Right renal pelvis (tissue), 4 donors: ENCODE measurements at regions not wholly inside any gene's neighbourhood (a gene's known extent, or its start where the extent isn't known, plus 50 kb on each side); places are given as distances from the start of the nearest gene placed in this dataset.

Experiments
- DNase-seq, 4 donors: peaks; one replicate each; pipeline ENCODE4 v3.0.0-alpha.2; 2013; ENCODE audit warnings: low read depth in 4 of 4, low spot score in 3 of 4, missing footprints in 1 of 4

DNA sequence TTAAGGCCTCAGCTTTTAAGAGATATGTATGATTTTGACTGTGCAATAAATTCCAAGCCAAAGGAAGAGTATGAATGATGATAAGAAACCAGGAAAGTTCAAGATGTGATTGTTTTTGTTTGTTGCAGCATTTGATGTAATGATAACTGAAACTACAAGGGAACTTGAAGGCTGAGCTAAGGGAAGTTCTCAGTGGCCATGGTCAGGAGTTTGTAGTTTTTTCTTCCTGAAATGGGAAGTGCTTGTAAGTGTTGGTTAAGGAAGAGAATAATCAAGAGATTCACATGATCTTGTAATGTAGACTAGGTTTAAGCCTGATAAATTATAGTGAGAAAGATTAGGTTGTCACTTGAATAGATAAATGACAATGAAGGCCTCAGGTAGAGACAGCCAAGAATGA, 53.4 kb downstream of the PTCHD4 start:
- DNase-seq: no peak

DNA sequence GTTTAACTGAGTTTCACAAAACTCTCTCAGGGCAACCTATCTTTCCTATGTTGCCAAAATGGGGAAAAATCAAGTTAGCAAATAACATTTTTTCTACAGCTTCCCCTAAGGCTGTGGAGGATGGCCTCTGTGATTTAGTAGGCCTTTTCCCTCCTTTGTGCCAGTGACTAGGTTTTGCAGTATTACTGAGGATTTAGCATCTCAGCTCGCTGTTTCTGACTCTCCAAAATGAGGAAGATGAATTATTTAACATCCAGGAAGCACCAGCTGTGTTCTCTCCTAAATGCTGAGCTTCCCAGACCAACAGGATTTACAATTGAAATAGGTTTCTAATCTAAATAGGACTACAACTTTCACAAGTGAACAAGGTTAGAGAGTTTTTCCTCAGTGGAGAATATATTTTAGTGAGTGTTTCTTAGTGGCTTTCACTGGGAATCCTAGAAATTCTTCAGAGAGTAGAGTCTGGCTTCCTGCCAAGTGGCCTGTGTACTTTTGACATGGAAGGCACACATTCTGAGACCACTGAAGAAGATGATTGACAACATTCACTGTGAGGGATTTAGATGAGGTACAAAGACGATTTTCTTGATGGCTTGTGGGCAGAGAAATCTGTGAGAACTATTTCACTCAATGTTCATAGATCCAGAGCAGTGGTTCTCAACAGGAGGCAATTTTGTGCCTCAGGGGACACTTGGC, 62.4 kb downstream of the PTCHD4 start:
- DNase-seq: no peak

DNA sequence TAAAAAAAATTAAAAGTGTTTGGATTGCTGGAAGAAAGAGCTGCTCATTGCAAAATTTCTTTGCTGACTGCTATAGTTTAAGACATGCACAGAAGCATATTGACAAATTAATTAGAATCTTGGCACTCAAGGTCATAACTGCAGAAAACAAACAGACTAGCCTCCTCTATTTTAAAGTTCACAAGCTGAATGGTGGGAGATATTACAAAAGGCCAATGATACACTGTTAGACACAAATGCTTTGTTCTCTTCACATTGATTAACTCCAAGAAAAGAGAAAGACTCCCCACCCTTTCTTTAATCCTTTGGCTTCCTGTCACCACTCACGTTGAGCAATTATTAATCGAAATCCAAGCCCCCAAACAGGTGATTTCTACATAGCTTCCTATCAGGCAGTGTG, 69.1 kb downstream of the PTCHD4 start:
- DNase-seq: no peak

DNA sequence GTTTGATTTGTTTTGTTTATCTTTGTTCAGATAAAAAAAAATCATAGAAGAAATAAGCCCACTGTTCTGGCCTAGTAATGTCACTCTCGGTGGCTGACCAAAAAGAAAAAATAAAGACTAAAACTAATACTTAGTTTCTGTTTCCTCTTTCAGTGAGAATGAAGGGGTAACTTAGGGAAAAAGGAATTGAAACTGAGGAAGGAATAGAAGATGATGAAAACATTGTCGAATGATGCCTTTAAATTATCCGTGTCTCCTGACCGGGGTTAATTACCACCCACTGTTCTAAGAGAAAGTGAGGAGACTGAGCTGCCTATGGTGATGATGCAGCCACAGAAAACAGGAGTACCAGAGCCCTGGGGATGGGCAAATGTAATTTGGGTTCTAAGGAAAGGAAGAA, 73.1 kb downstream of the PTCHD4 start:
- no peak for DNase-seq

DNA sequence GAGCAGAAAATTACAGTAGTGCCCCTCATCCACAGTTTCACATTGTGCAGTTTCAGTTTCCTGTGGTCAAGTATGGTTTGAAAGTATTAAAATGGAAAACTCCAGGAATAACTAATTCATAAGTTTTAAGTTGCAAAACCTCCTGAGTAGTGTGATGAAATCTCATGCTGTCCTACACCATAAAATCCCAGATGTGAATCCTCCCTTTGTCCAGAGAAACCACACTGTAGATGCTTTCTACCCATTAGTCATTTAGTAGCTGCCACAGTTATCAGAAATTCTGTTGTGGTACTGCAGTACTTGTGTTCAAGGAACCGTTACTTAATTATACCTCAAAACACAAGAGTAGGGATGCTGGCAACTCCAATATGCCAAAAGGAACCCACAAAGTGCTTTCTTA, 74.7 kb downstream of the PTCHD4 start:
- no peak for DNase-seq

DNA sequence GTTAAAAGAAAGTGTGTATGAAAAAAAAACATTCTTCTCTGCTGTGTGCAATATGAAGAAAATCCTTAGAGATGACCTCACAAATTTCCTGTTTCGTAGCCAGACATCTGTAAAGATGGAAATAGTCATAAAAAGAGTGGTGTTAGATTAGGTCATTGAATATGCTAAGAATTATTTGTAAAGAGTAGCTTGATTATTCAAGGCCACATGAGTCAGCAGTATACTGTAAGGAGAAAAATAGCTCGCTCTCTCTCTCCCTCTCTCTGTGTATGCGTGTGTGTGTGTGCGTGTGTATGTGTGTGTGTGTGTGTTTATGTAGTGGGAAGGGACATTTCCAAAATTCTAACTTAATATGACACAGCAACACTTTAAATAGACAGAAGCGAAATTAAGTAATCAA, 78.8 kb downstream of the PTCHD4 start:
- DNase-seq: no peak

DNA sequence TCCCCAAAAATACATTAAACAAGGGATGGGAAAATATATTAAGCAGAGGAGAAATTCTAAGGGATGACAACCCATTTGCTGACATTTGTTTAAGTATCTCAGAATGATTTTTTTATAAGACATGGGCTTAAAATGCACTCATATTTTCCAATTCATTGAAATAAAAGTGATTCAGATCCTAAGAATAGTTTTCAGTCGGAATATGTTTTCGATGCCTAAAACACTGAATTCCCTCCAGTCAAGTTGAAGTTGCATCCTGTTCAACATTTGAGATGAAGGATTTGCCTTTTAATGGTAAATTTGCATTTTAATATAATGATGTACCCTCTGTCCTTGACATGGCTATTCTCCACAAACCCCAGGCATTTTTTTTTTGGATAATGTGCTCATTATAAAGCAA, 79.3 kb downstream of the PTCHD4 start:
- DNase-seq: no peak

DNA sequence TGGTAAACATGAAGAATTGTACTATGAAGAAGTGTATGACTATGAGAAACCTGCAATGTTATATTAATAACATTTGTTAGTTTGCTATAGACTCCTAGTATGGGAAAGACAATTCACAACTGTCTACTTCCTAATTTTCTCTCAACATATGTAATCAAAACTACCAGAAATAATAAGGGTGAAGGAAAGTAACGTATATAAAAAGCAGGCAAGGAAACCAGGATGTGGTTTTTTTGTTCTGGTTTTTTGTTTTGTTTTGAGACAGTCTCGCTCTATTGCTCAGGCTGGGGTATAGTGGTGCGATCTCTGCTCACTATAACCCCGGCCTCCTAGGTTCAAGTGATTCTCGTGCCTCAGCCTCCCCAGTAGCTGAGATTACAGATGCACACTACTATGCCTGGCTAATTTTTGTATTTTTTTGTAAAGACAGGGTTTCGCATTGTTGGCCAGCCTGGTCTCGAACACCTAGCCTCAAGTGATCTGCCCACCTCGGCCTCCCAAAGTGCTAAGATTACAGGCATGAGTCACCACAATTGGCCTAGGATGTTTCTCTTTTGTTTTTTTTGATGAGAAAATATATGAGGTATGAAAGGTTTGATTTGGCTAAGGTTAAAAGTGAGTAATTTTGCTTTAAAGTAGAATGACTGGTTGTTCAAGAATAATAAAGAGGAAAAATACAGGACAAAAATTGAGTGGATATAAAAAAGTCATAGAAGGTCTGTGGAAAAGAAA, 83.1 kb downstream of the PTCHD4 start:
- no peak for DNase-seq

DNA sequence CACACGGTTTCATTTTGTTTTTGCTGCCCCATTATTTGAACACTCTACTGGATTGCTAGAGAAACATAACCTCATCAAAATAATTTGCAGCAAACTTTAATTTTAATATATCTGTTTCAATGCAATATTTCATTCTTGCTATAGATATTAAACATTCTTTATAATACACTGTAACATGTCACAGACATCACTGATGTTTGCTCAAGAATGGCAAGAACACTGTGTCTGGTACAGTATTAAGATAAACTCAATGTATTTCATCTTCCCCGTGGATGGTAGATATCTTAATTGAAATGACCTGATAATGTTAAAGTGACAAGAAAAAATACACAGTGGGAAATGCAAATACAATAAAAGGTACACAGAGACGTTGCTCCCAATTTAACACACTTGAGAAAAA, 86.0 kb downstream of the PTCHD4 start:
- DNase-seq: no peak

DNA sequence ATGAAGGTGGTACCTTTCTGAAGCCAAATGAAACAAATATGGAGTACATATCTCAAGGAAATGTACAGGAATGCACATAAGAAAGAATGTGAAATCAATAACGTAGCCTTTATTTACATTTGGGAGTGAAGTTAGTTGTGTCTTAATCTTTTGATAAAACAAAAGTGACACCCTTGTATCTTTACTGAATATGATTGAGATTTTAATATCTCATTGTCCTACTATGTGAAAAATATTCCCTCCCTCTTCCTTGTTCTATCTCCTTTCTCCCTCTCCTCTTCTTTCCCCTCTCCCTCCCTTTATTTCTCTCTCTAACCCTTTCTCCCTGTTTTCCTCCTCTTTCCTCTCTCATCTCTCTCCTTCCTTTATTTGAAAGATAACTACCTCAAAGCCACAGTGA, 89.1 kb downstream of the PTCHD4 start:
- DNase-seq: no peak

DNA sequence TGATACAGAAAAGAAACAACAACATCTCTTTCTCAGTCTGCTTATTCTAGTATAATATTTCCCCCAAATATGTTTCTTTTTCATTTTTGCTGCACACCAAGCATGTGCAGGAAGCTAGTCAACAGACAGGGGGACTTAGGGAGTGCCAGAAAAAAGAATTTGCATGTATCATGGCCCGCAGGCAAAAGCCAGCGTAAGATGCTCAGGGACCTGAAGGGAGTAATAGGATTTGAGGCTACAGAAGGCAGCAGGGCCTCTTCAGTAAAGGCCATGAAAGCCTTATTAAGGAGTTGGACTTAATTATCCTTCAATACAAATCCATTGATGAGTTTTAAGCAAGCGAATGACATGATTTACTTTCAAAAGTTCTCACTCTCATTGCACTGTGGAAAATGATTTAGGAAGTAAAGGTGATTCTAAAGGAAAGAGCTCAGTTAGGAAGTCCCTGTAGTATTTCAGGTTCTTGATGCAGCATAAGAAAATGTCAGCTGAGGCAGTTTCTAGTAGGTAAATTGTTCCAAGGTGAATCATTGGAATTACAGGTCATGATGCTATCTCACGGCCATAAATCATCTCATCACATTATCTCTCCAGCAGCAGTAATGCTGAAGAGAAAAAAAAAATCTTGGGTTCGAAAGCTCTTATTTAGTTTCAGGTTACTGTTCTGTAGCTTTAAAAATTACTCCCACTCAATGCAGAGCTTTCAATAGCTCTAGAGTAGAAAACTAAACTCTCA, 94.8 kb downstream of the PTCHD4 start:
- DNase-seq: no peak

DNA sequence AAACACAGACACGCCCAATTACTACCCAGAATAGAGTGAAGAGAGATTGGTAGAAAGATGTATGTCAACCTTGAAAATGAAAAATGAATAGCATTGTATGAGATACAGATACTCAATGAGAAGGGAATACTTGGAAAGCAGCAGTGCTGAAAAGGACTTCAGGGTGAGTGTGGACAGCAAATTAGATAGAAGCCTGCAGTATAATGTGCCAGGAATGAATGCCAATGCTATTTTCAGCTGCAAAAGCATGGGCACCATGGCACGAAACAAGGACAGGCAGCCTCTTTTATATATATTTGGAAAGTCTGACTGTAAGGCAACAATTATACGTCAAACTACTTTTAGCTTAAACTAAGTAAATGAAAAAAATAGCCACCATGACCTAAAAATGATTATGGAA, 118.2 kb downstream of the PTCHD4 start:
- no peak for DNase-seq

DNA sequence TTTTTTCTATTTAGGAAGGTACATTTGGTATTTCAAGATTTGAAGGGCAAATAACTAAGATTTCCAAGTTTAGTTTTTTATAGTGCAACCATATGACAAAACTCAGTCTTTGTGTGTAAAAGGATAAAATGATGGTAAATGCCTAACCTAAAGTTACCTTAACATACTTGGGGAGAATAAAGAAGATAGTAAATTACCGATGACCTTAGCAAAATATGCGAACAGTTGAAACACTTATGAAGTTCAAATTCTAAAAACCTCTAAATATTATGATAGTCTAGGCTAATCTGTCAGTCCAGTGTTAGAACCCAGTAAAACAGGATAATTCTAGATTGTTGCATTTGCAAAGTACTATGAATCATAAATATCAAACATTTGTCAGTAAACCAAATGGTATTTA, 127.5 kb downstream of the PTCHD4 start:
- no peak for DNase-seq

DNA sequence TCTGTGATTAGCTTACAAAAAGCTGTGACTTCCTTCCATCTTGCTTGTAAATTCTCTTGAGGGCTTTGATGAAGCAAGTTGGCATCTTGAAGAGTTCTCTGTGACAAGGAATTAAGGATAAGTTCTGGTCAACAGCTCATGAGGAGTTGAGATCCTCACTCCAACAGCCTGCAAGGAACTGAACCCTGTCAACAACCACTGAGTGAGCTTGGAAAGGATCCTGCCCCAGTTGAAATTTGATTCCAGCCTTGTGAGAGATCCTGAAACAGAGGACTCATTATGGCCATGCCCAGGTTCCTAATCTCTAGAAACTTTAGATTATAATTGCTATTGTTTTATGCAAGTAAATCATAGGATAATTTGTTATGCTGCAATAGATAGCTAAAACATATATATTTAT, 133.7 kb downstream of the PTCHD4 start:
- DNase-seq: no peak

DNA sequence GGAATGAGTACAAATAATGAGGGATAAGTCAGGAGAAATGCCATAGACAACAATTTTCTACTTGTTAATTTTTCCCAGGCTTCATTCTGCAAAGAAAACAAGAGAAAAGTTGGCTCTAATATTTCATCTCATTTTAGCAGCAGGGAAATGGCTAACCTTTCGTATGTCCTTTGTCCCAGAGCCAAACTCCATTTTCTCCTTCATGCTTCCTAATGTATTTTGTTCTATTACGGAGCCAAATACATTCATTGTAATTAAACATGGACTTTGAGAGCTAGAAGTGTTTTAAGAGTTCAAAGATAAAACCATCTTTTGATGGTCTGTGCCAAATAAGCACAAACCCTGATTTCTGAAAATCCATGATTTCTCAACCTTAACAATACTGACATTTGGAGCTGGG, 136.9 kb downstream of the PTCHD4 start:
- DNase-seq: no peak

DNA sequence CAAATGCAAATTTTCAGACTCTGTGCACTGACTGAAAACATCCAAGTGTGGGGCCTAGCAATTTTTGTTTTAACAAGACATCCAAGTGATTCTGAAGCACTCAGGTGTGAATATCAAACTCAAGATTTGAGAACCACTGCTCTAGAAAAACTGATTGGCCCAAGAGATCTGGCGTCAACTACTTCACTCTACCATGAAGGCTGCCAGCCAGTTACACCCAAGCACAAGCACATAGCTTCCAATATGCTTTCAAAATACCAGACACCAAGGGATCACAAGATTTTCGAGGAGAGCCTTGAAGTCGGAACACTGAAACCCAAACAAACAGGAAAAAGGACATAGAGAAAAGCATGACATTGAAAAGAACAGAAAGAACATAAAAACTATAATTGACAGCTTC, 140.2 kb downstream of the PTCHD4 start:
- DNase-seq: no peak

DNA sequence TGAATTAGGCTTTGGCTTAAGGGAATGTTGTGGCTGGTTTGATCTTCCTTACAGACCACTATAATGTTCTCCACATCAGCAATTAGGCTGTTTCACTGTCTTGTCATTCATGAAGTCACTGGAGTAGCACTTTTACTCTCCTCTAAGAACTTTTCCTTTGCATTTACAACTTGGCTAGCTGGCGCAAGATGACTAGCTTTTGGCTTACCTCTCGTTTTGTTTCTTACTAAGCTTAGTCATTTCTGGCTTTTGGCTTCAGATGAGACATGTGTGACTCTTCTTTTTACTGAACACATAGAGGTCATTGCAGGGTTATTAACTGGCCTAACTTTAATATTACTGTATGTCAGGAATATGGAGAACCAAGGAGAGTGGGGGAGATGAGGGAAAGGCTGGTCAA, 143.2 kb downstream of the PTCHD4 start:
- no peak for DNase-seq

DNA sequence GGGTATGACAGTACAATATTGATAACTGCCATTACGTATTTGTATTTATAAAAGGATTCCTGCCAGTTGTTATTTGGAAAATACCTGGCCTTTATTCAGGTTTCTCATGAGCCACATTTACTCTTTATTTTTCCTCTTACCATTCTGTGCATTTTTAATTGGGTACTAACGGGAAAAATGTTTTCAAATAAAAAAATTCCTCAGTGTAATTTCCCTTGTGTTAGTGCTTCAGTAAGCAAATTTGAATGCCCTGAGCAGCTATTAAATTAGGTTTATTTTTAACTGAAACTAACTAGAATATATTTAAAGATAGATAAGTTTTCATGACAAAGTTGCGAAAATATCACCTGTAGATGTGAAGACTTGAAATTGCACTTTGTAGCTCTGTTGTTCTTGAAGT, 146.0 kb downstream of the PTCHD4 start:
- no peak for DNase-seq

DNA sequence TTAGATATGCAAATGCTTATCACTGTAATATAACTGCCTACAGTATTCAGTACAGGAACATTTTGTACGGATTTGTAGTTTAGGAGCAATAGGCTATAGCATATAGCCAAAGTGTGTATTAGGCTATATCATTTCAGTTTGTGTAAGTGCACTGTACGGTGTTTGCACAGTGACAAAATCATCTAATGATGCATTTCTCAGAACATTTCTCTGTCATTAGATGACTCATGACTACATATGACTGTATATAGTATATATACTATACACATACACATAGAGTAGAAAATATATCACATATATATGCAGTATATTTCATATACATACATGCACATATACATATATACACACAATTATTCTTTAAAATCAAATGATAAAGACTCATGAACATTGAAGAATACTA, 158.4 kb downstream of the PTCHD4 start:
- no peak for DNase-seq

DNA sequence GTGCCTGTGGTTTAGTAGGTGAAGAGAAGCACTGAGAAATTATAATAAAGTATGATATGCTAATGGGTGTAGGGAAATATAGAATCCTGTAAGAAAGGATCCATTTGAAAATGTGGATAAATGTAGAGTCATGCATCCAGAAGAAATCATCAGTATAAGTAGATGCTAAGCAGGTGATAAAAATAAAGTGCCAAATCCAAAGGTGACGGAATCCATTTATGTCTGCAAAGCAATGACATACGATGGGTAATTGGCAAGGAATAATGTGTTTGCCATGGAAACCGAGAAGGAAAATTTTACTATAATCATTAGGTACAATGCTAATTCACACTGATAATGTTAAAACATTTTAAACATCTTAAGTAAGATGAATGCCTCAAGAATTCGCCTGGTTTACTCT, 163.0 kb downstream of the OPN5 start:
- DNase-seq: no peak

DNA sequence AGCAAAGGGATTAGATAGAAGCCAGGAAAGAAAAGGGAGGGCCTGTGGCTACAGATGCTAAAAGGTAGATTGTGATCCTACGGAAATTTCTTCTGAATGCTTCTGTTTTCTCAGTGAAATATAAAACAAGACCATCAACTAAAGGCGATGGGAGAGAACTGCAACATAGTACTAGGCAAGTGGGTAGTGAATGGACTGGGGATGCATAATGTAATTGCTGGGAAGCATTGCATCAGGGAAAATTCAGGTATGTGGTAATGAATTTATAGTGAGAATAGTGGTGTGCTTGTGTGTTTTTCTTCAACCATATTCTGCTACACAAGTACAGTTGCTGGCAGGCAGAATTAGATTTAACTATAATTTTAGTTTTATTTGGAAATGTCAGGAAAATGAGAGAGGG, 156.6 kb downstream of the OPN5 start:
- DNase-seq: no peak

DNA sequence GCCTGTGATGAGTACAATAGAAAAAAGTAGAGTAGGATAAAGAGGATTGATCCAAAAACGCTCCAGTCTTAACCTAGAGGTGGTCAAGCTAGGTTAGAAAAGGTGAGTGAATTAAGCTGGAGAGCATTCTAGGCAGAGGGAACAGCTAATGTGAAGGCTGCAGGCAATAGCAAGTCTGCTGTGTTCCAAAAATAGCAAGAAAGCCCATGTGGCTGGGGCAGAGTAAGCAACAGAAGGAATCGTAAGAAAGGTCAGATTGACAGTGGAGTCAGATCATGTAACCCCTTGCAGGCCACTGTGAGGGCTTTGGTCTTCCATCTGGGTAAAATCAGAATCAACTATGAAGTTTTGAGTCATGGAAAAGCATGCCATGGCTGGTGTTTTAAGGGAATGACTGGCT, 155.0 kb downstream of the OPN5 start:
- DNase-seq: no peak
